ENCODE measurements at regions not wholly inside any gene's neighbourhood (a gene's known extent, or its start where the extent isn't known, plus 50 kb on each side); places are given as distances from the start of the nearest gene placed in this dataset.

- TF ChIP-seq ARID4A (CRISPR knock-in tag; IDR thresholded peaks at IDR 0.05; ENCODE audit: borderline replicate concordance) (peak; percentile 58; the same call in 1 of the 2 replicates), ZNF274 (CRISPR knock-in tag; IDR thresholded peaks at IDR 0.05) (peak; percentile 70; the same call in 1 of the 2 replicates), ZFP62 (CRISPR knock-in tag; IDR thresholded peaks at IDR 0.05) (0 out of 2 replicates have a peak, but pooled peaks have one; percentile 40), CCDC6 (CRISPR knock-in tag; IDR thresholded peaks at IDR 0.05) (peak; percentile 62; the same call in 1 of the 2 replicates), ZNF512 (CRISPR knock-in tag; IDR thresholded peaks at IDR 0.05) (no peak), SRSF1 (optimal IDR thresholded peaks at IDR 0.05; ENCODE audit: low read depth, low read length) (no peak), PPARG (CRISPR knock-in tag; conservative IDR thresholded peaks at IDR 0.05) (no peak), ZBTB10 (CRISPR knock-in tag; IDR thresholded peaks at IDR 0.05; ENCODE audit: borderline replicate concordance) (no peak), NONO (IDR thresholded peaks at IDR 0.05) (no peak), NONO (CRISPR knock-in tag; conservative IDR thresholded peaks at IDR 0.05) (0 out of 2 replicates have a peak, but pooled peaks have one; percentile 28), ZNF326 (CRISPR knock-in tag; IDR thresholded peaks at IDR 0.05; ENCODE audit: borderline replicate concordance) (no peak), ZNF296 (CRISPR knock-in tag; conservative IDR thresholded peaks at IDR 0.05) (no peak), ZNF850 (CRISPR knock-in tag; conservative IDR thresholded peaks at IDR 0.05) (no peak), PCBP2 (optimal IDR thresholded peaks at IDR 0.05; ENCODE audit: low read depth, low read length, poor library complexity, severe bottlenecking) (no peak), ZNF275 (CRISPR knock-in tag; IDR thresholded peaks at IDR 0.05; ENCODE audit: borderline replicate concordance) (no peak), YEATS4 (CRISPR knock-in tag; IDR thresholded peaks at IDR 0.05; ENCODE audit: borderline replicate concordance) (peak; percentile 79), DRAP1 (CRISPR knock-in tag; IDR thresholded peaks at IDR 0.05) (peak; percentile 23; the same call in 1 of the 2 replicates), ZNF12 (CRISPR knock-in tag; IDR thresholded peaks at IDR 0.05) (no peak)
Measured at GRCh38 chr9:97237951-97238889, 69.2 kb upstream of the CCDC180 start (continued).
